Omental fat pad (tissue), 3 donors: ENCODE measurements at regions not wholly inside any gene's neighbourhood (a gene's known extent, or its start where the extent isn't known, plus 50 kb on each side); places are given as distances from the start of the nearest gene placed in this dataset.

ENCODE experiments used
- ATAC-seq: fragments of 150-250 bp; one replicate; pipeline ENCODE4 v1.9.1; 2016; ENCODE audit warnings: mild to moderate bottlenecking, moderate library complexity; ENCODE audit not compliant: low FRiP score
- DNase-seq: peaks from one replicate; pipeline ENCODE4 v3.0.0-alpha.2; 2019; ENCODE audit warnings: low spot score
- TF ChIP-seq, protein P1 (sequence below), 3 donors: fragments of 450-650 bp; IDR thresholded peaks; one replicate each; pipeline ENCODE4 v1.5.1; 2016 to 2017; ENCODE audit warnings: antibody characterized with exemption in 3 of 3, mild to moderate bottlenecking in 3 of 3, moderate library complexity in 2 of 3

DNA sequence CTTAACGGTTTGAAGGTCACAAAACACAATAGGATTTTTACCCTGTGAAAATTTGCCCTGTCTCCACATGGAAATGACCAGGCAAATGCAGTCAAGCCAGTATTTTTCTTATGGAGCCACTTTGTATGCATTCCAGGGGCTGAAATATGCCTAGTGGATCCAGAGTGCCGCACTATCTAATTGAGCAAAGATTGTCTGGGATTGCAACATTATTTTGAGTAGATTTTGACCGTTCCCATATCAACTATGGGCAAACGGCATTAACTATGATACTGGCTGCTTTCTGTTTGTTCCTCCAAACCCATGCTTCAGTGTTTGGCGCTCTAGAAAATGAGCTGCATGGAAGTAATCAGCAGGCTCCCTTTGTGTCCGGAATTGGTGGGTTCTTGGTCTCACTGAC lies 223.0 kb downstream of the BTG1 start:
- DNase-seq: no peak
- TF ChIP-seq, protein P1, sequence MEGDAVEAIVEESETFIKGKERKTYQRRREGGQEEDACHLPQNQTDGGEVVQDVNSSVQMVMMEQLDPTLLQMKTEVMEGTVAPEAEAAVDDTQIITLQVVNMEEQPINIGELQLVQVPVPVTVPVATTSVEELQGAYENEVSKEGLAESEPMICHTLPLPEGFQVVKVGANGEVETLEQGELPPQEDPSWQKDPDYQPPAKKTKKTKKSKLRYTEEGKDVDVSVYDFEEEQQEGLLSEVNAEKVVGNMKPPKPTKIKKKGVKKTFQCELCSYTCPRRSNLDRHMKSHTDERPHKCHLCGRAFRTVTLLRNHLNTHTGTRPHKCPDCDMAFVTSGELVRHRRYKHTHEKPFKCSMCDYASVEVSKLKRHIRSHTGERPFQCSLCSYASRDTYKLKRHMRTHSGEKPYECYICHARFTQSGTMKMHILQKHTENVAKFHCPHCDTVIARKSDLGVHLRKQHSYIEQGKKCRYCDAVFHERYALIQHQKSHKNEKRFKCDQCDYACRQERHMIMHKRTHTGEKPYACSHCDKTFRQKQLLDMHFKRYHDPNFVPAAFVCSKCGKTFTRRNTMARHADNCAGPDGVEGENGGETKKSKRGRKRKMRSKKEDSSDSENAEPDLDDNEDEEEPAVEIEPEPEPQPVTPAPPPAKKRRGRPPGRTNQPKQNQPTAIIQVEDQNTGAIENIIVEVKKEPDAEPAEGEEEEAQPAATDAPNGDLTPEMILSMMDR (IDR thresholded peaks at IDR 0.05): no peak
- ATAC-seq: no peak

DNA sequence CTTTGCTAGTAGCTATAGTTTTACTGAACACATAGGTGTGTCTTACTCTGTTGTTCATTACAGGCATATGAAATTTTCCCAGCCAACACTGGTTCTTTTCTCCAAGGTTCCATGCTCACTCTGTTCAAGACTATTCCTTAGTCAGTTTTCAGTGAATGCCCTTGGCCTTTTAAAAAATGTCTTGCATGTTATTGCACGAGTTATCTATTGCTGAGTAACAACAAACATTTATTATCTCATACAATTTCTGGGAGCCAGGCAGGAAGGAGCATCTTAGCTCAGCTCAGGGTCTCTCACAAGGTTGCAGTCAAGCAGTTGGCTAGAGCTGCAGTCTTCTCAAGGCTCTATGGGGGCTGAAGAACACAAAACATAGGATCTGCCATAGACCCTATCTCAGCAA lies 223.5 kb downstream of the BTG1 start:
- TF ChIP-seq, protein P1 (IDR thresholded peaks at IDR 0.05): no peak
- ATAC-seq (no peak), DNase-seq (no peak)

DNA sequence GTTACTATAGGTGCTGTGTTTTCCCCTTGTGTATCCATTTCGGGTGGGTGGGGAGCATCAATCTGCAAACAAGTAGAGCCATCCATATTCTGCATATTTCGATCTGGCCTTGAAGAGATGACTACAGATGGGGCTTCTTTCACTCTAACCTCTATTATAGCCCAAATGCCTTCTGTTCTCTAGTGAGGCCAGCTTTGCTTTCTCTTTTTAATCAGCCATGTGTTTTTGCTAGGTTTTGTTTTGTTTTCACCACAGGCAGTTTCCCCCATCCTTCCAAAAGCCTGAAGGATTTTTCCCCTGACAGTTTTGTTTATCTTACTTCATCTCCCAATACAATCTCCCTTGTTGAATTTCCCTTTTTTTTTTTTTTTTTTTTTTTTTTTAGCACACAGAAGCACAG lies 224.1 kb downstream of the BTG1 start:
- ATAC-seq (no peak), DNase-seq (no peak)
- TF ChIP-seq, protein P1 (IDR thresholded peaks at IDR 0.05): no peak

DNA sequence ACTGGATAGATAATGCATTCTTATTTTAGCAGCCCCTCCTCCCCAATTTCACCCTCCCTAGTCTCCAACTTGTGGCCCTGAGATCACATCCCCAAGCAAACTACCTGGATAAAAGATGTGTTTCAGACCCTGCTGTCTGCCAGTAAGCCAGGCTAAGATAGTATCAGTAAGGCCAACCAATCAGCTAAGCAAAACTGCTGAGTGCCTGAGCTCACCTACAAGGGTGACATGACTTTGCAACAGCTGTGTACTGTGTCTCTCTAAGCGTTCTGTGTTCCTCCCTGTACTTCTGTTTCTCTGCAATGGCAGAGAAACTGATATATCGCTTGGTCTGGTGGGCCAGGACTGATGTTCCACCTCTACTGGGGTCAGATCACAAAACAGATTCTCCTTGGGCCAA lies 224.9 kb downstream of the BTG1 start:
- ATAC-seq (no peak), DNase-seq (no peak)
- TF ChIP-seq, protein P1 (IDR thresholded peaks at IDR 0.05): no peak

DNA sequence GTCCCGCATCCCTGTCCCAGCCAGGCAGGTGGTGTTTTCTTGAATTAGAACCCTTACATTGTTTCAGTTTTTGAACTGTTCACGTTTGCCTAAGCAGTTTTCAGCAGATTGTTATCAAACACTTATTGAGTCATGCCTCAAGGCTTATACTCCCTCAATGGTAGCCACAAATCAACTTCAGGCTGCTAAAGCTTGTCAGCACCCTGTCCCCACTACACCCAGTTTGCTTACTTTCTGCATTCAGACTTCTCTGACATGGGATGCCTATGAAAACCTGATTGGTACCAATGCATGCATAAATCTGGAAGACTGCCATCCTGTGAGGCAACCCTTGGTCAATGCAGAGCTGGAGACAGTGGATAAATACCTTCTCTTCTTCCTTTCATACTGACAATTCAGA lies 225.4 kb downstream of the BTG1 start:
- ATAC-seq: no peak
- no peak for DNase-seq
- TF ChIP-seq, protein P1 (IDR thresholded peaks at IDR 0.05): no peak

DNA sequence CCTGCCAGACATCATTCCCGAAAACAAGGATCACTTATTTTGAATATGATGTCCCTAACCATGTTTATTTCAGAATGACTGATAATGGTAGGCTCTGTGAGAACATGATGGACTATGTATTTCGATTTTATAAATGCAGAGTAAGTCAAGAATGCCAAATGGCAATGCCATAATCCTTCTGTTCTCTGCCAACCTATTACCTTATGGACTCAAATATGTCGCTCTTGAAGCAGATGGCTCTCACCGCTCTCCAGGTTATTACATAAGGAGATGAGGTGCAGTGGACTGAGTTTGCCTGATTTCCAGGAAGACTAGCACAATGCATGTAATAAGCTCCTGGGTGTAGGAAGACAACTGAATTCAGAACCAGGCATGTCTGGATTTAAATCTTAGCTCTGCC lies 227.2 kb downstream of the BTG1 start:
- DNase-seq (no peak), ATAC-seq (no peak)
- TF ChIP-seq, protein P1 (IDR thresholded peaks at IDR 0.05): no peak

DNA sequence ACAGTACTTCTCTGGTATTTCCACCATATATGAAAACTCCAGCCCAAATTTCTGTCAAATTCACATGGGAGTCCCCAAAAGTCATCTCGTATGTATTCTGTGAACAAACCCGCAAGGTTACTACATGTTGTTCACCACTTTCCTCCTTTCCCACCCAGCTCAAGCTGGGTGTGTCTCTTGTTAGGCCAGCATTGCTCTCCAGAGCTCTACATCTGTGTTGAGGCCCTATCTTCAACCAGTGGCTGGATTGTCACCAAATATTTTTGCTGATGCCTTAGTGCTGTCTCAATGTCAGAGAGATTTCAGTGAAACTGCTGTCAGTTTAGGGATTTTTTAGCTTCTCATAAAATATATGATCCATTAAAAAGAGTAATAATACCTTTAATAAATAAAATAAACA lies 230.9 kb downstream of the BTG1 start:
- no peak for ATAC-seq
- TF ChIP-seq, protein P1 (IDR thresholded peaks at IDR 0.05): no peak

More for the DNA sequence above, 230.9 kb downstream of the BTG1 start:
- no peak for DNase-seq
